GM12878 (cell line): ENCODE measurements at regions not wholly inside any gene's neighbourhood (a gene's known extent, or its start where the extent isn't known, plus 50 kb on each side); places are given as distances from the start of the nearest gene placed in this dataset.

Experiments used
- ATAC-seq: fragments of 200-7000 bp; cut with Tn5 transposase; 3 replicates; pipeline ENCODE4 v1.9.1; 2020; ENCODE audit warnings: mild to moderate bottlenecking, moderate library complexity
- BruUV-seq: library from RNA; stranded (reverse); fragments of 400-500 nt; replicated peaks from 2 replicates; lab custom pipeline; 2021; lab: Mats Ljungman, UMichigan
- CTCF ChIA-PET: fragments of 300-600 bp; sonication (Branson Sonifier 250); formaldehyde crosslinking; extraction: SDS; loops from one replicate; lab custom pipeline; 2021; ENCODE audit warnings: inconsistent platforms; lab: Yijun Ruan, JAX
- POLR2A ChIA-PET: fragments of 350-600 bp; formaldehyde crosslinking; extraction: SDS; loops from one replicate; lab custom pipeline; 2021; ENCODE audit warnings: inconsistent platforms; lab: Charles Lee
- RAD21 ChIA-PET: fragments of 300-600 bp; sonication (Branson Sonifier 250); formaldehyde crosslinking; loops from one replicate; lab custom pipeline; 2023; ENCODE audit warnings: antibody characterized with exemption; ENCODE audit not compliant: unreplicated experiment; lab: Charles Lee
- SMC1A ChIA-PET: fragments of 300-600 bp; sonication (Branson Sonifier 250); formaldehyde crosslinking; loops from one replicate; lab custom pipeline; 2023; ENCODE audit not compliant: unreplicated experiment, uncharacterized antibody; lab: Charles Lee
- DNase-seq: peaks from one replicate; pipeline ENCODE4 v3.0.0-alpha.2; 2011; ENCODE audit warnings: low read depth, low spot score
- FAIRE-seq: peaks from 3 replicates; lab custom pipeline; 2011; peaks lifted over from hg19 to GRCh38; lab: Jason Lieb, UNC
- H2AFZ ChIP-seq: 2 replicates; pipeline ENCODE4 v1.6.0; 2011; ENCODE audit warnings: low read depth, low read length, control low read depth; ENCODE audit not compliant: control insufficient read depth
- H3K27ac ChIP-seq: 2 replicates; pipeline ENCODE4 v1.5.1; 2011; ENCODE audit warnings: control low read depth; ENCODE audit not compliant: control insufficient read depth, insufficient read depth
- H3K27me3 ChIP-seq, 2 experiments: replicated peaks in 1 of 2; 2 replicates each; pipeline versions ENCODE4 v1.6.0 to v1.6.1; 2011; ENCODE audit warnings: low read length in 1 of 2; ENCODE audit not compliant: control insufficient read depth in 2 of 2, insufficient read depth in 2 of 2
- H3K36me3 ChIP-seq, 2 experiments: 2 replicates each; pipeline ENCODE4 v1.5.1; 2011; ENCODE audit warnings: low read length in 1 of 2; ENCODE audit not compliant: control insufficient read depth in 2 of 2, insufficient read depth in 2 of 2
- H3K4me1 ChIP-seq: 2 replicates; pipeline ENCODE4 v1.6.1; 2011; ENCODE audit warnings: mild to moderate bottlenecking, low read length, moderate library complexity, mixed read lengths; ENCODE audit not compliant: control insufficient read depth, insufficient read depth
- H3K4me2 ChIP-seq: 2 replicates; pipeline ENCODE4 v1.6.0; 2011; ENCODE audit warnings: control low read depth; ENCODE audit not compliant: control insufficient read depth, insufficient read depth
- H3K4me3 ChIP-seq: fragments of 200-600 bp; sonication (generic); 2 replicates; pipeline ENCODE4 v1.5.1; 2016
- H3K79me2 ChIP-seq: 2 replicates; pipeline ENCODE4 v1.6.0; 2011; ENCODE audit warnings: low read length; ENCODE audit not compliant: control insufficient read depth, insufficient read depth
- H3K9ac ChIP-seq: 2 replicates; pipeline ENCODE4 v1.8.0; 2011; ENCODE audit warnings: low read length, control low read depth, mixed read lengths; ENCODE audit not compliant: control insufficient read depth, insufficient read depth
- H3K9me3 ChIP-seq: replicated peaks from 3 replicates; pipeline ENCODE4 v1.5.1; 2011; ENCODE audit warnings: mild to moderate bottlenecking, low read length; ENCODE audit not compliant: control insufficient read depth, insufficient read depth
- H4K20me1 ChIP-seq: 2 replicates; pipeline ENCODE4 v1.6.0; 2011; ENCODE audit not compliant: control insufficient read depth, insufficient read depth
- ASH2L ChIP-seq: fragments of 300-600, 200-600 bp; sonication (generic); IDR thresholded peaks from 2 replicates; pipeline ENCODE4 v1.6.1; 2017; ENCODE audit warnings: low read depth, mild to moderate bottlenecking, borderline replicate concordance
- JUNB ChIP-seq: IDR thresholded peaks from 2 replicates; pipeline ENCODE4 v1.6.1; 2016; ENCODE audit warnings: antibody characterized with exemption, mild to moderate bottlenecking
- MEF2B ChIP-seq: fragments of 450-650 bp; IDR thresholded peaks from 2 replicates; pipeline ENCODE4 v1.6.1; 2018; ENCODE audit warnings: mild to moderate bottlenecking, moderate library complexity; ENCODE audit not compliant: partially characterized antibody, poor library complexity, severe bottlenecking
- NR2C1 ChIP-seq: fragments of 450-650 bp; IDR thresholded peaks from 2 replicates; pipeline ENCODE4 v1.6.1; 2017; ENCODE audit warnings: antibody characterized with exemption, mild to moderate bottlenecking, moderate library complexity
- NR2F1 ChIP-seq: fragments of 450-650 bp; conservative IDR thresholded peaks from 2 replicates; pipeline ENCODE4 v1.6.1; 2017; ENCODE audit warnings: mild to moderate bottlenecking
- RBBP5 ChIP-seq: fragments of 200-600 bp; sonication (generic); conservative IDR thresholded peaks from 2 replicates; pipeline ENCODE4 v1.6.1; 2016
- RCOR1 ChIP-seq: conservative IDR thresholded peaks from 2 replicates; pipeline ENCODE4 v1.6.1; 2012; ENCODE audit warnings: low read depth, low read length, improper control_type of control experiment
- SKIL ChIP-seq: fragments of 450-650 bp; IDR thresholded peaks from 2 replicates; pipeline ENCODE4 v1.6.1; 2017; ENCODE audit warnings: mild to moderate bottlenecking, low read depth, inconsistent platforms; ENCODE audit not compliant: poor library complexity, severe bottlenecking
- SRF ChIP-seq, 2 experiments: IDR thresholded peaks; 2 replicates each; pipeline ENCODE4 v1.6.1; 2011; ENCODE audit warnings: low read depth in 2 of 2, low read length in 2 of 2, mild to moderate bottlenecking in 1 of 2, moderate library complexity in 1 of 2
- STAT1 ChIP-seq: fragments of 450-650 bp; conservative IDR thresholded peaks from 2 replicates; pipeline ENCODE4 v1.6.1; 2014; ENCODE audit warnings: antibody characterized with exemption, mild to moderate bottlenecking
- TARDBP ChIP-seq: IDR thresholded peaks from 2 replicates; pipeline ENCODE4 v1.6.1; 2016; ENCODE audit warnings: borderline replicate concordance
- TCF12 ChIP-seq: IDR thresholded peaks from 2 replicates; pipeline ENCODE4 v1.6.1; 2011; ENCODE audit warnings: low read depth, mild to moderate bottlenecking, low read length
- ZNF24 ChIP-seq: fragments of 450-650 bp; IDR thresholded peaks from 2 replicates; pipeline ENCODE4 v1.6.1; 2017; ENCODE audit warnings: antibody characterized with exemption, mild to moderate bottlenecking
- WGBS: methylation state at CpG from one replicate; pipeline ENCODE4 v1.1.6; 2016; ENCODE audit warnings: low lambda C conversion rate; ENCODE audit not compliant: insufficient replicate concordance, insufficient coverage; ENCODE audit errors: missing lambda C conversion rate; 5-methylcytosine and 5-hydroxymethylcytosine counted together
- in situ Hi-C: fragments of 300-500 bp; cut with MboI; formaldehyde crosslinking; loops from 9 replicates; pipeline ENCODE4 v1.14.3; 2018; ENCODE audit warnings: mixed read lengths
- intact Hi-C: fragments of 100-400 bp; cut with micrococcal nuclease; formaldehyde crosslinking; loops from one replicate; pipeline ENCODE4 v1.14.2; 2022; ENCODE audit not compliant: unreplicated experiment
- TF ChIP-seq, protein P1 (sequence below): fragments of 450-650 bp; conservative IDR thresholded peaks from 2 replicates; pipeline ENCODE4 v1.6.1; 2017; ENCODE audit warnings: mild to moderate bottlenecking, moderate library complexity

GRCh38 chr12:46670636-46671035 lies 155.2 kb downstream of the SLC38A4 start:
- no peak for ATAC-seq
- intact Hi-C loops (no loop called here), in situ Hi-C loops (loop anchor here (25.0 kb wide), 1 partner anchor 533 kb away; no protein-coding TSS in a partner anchor)
- Histone ChIP-seq H3K36me3 (no peaks in the 10 kb centered on the region; a peak in 1 of 4 replicates), H3K4me2 (no peak overlapping the region), H2AFZ (no peak overlapping the region), H3K9ac (no peak overlapping the region), H3K4me1 (no peaks in the 10 kb centered on the region), H3K79me2 (no peaks in the 10 kb centered on the region), H4K20me1 (no peaks in the 10 kb centered on the region), H3K4me3 (no peak overlapping the region), H3K27me3 (no peaks in the 10 kb centered on the region; a peak in 1 of 4 replicates), H3K27ac (no peak overlapping the region), H3K9me3 (no peaks in the 10 kb centered on the region)
- SMC1A ChIA-PET: interaction anchor here (0.5 kb wide), 1 partner anchor 1620 kb away, joined by 3 read pairs; no protein-coding TSS in a partner anchor
- POLR2A ChIA-PET: no interaction called here
- RAD21 ChIA-PET: interaction anchor here (1.0 kb wide), 1 partner anchor 11 kb away, joined by 3 read pairs; no protein-coding TSS in a partner anchor
- DNase-seq: no peak
- TF ChIP-seq TARDBP: no peak
- TF ChIP-seq RBBP5: no peak
- no peak for TF ChIP-seq STAT1
- TF ChIP-seq NR2C1: no peak
- TF ChIP-seq, protein P1, sequence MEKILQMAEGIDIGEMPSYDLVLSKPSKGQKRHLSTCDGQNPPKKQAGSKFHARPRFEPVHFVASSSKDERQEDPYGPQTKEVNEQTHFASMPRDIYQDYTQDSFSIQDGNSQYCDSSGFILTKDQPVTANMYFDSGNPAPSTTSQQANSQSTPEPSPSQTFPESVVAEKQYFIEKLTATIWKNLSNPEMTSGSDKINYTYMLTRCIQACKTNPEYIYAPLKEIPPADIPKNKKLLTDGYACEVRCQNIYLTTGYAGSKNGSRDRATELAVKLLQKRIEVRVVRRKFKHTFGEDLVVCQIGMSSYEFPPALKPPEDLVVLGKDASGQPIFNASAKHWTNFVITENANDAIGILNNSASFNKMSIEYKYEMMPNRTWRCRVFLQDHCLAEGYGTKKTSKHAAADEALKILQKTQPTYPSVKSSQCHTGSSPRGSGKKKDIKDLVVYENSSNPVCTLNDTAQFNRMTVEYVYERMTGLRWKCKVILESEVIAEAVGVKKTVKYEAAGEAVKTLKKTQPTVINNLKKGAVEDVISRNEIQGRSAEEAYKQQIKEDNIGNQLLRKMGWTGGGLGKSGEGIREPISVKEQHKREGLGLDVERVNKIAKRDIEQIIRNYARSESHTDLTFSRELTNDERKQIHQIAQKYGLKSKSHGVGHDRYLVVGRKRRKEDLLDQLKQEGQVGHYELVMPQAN: no peak
- 70% methylated on average over 1 of the region's 1 CpG for WGBS
- no peak for FAIRE-seq
- BruUV-seq: no TSS peak
- CTCF ChIA-PET: no interaction called here

- H3K9me3 ChIP-seq: no peaks in the 10 kb centered on the region
- no peak overlapping the region for H3K4me2 ChIP-seq
- H2AFZ ChIP-seq: no peak overlapping the region
- no TSS peak for BruUV-seq
- no peak overlapping the region for H3K4me3 ChIP-seq
- no peaks in the 10 kb centered on the region for H4K20me1 ChIP-seq
- DNase-seq (no peak), FAIRE-seq (no peak), ATAC-seq (no peak)
- ChIA-PET POLR2A (no interaction called here), CTCF (interaction anchor here (1.0 kb wide), 1 partner anchor 11 kb away, joined by 3 read pairs; no protein-coding TSS in a partner anchor), SMC1A (interaction anchor here (0.8 to 1.3 kb wide), 2 partner anchors 352 to 545 kb away, joined by 3 read pairs; no protein-coding TSS in a partner anchor), RAD21 (interaction anchor here (1.0 kb wide), 1 partner anchor 10 kb away, joined by 3 read pairs; no protein-coding TSS in a partner anchor)
- no peak overlapping the region for H3K9ac ChIP-seq
- no peaks in the 10 kb centered on the region; a peak in 1 of 4 replicates for H3K36me3 ChIP-seq
- H3K79me2 ChIP-seq: no peaks in the 10 kb centered on the region
- intact Hi-C loops (no loop called here), in situ Hi-C loops (loop anchor here (5.0 to 25.0 kb wide), 2 partner anchors 317 to 532 kb away; no protein-coding TSS in a partner anchor)
- no peaks in the 10 kb centered on the region; a peak in 1 of 4 replicates for H3K27me3 ChIP-seq
- 50% methylated on average over 2 of the region's 2 CpGs for WGBS
- no peak overlapping the region for H3K27ac ChIP-seq
- no peaks in the 10 kb centered on the region for H3K4me1 ChIP-seq
- no peak for TF ChIP-seq RCOR1
- TF ChIP-seq MEF2B: no peak
- TF ChIP-seq ZNF24: no peak
- TF ChIP-seq SRF (IDR thresholded peaks at IDR 0.05; ENCODE audit: low read depth in 2 of 2, low read length in 2 of 2): no peak
- no peak for TF ChIP-seq TCF12
- no peak for TF ChIP-seq JUNB
- TF ChIP-seq ASH2L: no peak
- no peak for TF ChIP-seq NR2F1
- TF ChIP-seq SKIL: no peak
These were observed 156.1 kb downstream of the SLC38A4 start for GRCh38 chr12:46669720-46670119.
